HEK293T (cell line): ENCODE measurements at regions not wholly inside any gene's neighbourhood (a gene's known extent, or its start where the extent isn't known, plus 50 kb on each side); places are given as distances from the start of the nearest gene placed in this dataset.
A peak's percentile ranks its signal among the peaks of the same experiment; 100 is the strongest.

Experiments
- CTCF ChIA-PET: fragments of 350-600 bp; formaldehyde crosslinking; extraction: SDS; loops from one replicate; lab custom pipeline; 2021; ENCODE audit warnings: antibody characterized with exemption, inconsistent platforms; lab: Yijun Ruan, JAX
- POLR2A ChIA-PET: fragments of 350-600 bp; formaldehyde crosslinking; extraction: SDS; loops from one replicate; lab custom pipeline; 2020; ENCODE audit warnings: antibody characterized with exemption, inconsistent platforms; lab: Yijun Ruan, JAX
- DNase-seq: peaks from one replicate; pipeline ENCODE4 v3.0.0; 2012; ENCODE audit warnings: mixed read lengths; ENCODE audit errors: extremely low spot score
- ARNT ChIP-seq: fragments of 450-650 bp; IDR thresholded peaks from 2 replicates; pipeline ENCODE4 v1.6.1; 2017; ENCODE audit warnings: mild to moderate bottlenecking
- BHLHE40 ChIP-seq: fragments of 450-650 bp; IDR thresholded peaks from 2 replicates; pipeline ENCODE4 v1.6.1; 2016; ENCODE audit warnings: mild to moderate bottlenecking, moderate library complexity, borderline replicate concordance
- CTBP1 ChIP-seq: fragments of 450-650 bp; IDR thresholded peaks from 2 replicates; pipeline ENCODE4 v1.6.1; 2016; ENCODE audit warnings: borderline replicate concordance
- ELF4 ChIP-seq: fragments of 450-650 bp; IDR thresholded peaks from 2 replicates; pipeline ENCODE4 v1.6.1; 2017; ENCODE audit warnings: antibody characterized with exemption
- FOXA1 ChIP-seq: fragments of 450-650 bp; IDR thresholded peaks from 2 replicates; pipeline ENCODE4 v1.6.1; 2016; ENCODE audit warnings: mild to moderate bottlenecking
- FOXK2 ChIP-seq: fragments of 450-650 bp; IDR thresholded peaks from 2 replicates; pipeline ENCODE4 v1.6.1; 2016; ENCODE audit warnings: mild to moderate bottlenecking
- FOXM1 ChIP-seq: fragments of 450-650 bp; IDR thresholded peaks from 2 replicates; pipeline ENCODE4 v1.6.1; 2017; ENCODE audit warnings: mild to moderate bottlenecking, borderline replicate concordance
- HDGF ChIP-seq: fragments of 450-650 bp; IDR thresholded peaks from 2 replicates; pipeline ENCODE4 v1.6.1; 2017; ENCODE audit warnings: antibody characterized with exemption, borderline replicate concordance
- L3MBTL2 ChIP-seq: fragments of 450-650 bp; conservative IDR thresholded peaks from 2 replicates; pipeline ENCODE4 v1.6.1; 2016; ENCODE audit warnings: mild to moderate bottlenecking
- LEF1 ChIP-seq: fragments of 450-650 bp; IDR thresholded peaks from 2 replicates; pipeline ENCODE4 v1.6.1; 2017; ENCODE audit warnings: mild to moderate bottlenecking, borderline replicate concordance
- NFRKB ChIP-seq: fragments of 450-650 bp; IDR thresholded peaks from 2 replicates; pipeline ENCODE4 v1.6.1; 2016; ENCODE audit warnings: mild to moderate bottlenecking, moderate library complexity
- SP1 ChIP-seq: fragments of 450-650 bp; IDR thresholded peaks from 2 replicates; pipeline ENCODE4 v1.6.1; 2017
- SUZ12 ChIP-seq: fragments of 450-650 bp; IDR thresholded peaks from 2 replicates; pipeline ENCODE4 v1.6.1; 2016; ENCODE audit warnings: mild to moderate bottlenecking
- TARDBP ChIP-seq: fragments of 450-650 bp; IDR thresholded peaks from 2 replicates; pipeline ENCODE4 v1.6.1; 2016
- ZNF384 ChIP-seq: fragments of 450-650 bp; IDR thresholded peaks from 2 replicates; pipeline ENCODE4 v1.6.1; 2016
- TF ChIP-seq, protein P1 (sequence below): fragments of 450-650 bp; IDR thresholded peaks from 2 replicates; pipeline ENCODE4 v1.6.1; 2016

DNA sequence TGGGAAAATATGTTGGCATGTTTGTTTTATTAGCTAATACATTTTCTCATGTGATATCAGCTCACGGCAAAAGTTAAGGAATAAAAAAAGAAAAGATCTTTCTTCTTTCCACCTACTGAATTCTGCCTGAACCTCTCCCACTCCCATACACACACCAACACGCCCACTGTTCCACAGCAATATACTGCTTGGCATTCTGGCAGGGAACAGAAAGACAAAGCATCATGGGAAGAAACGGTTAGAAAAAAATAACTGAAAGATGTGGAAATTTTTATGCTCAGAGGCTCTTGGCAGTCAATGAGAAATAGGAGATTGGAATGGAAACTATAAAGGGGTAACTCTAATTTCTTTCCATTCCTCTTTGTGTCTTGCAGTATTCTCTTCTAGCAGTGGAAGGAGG, 268.5 kb downstream of the FOXG1 start:
- TF ChIP-seq TARDBP (no peak), ARNT (no peak), FOXM1 (no peak), ELF4 (no peak), FOXK2 (no peak), FOXA1 (no peak)
- DNase-seq, result no peak
- ChIA-PET CTCF (no interaction called here), POLR2A (no interaction called here)

DNA sequence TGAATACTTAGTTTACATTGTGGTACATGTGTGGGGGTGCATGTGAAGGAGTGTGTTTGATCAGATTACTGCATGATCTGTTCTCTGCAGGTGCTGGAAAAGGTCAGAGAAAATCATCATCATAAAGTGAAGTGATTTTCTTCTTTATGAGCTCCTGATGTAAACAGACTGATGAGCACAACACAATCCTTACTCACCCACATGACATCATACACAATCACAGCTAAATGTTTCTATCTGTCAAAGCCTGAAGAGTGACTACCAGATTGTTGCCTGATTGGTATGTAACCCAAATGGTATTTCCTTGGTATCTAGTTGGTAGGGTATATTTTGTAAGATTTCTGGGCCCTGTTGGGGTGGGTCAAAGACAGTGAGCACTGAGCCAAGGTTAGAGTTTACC, 270.8 kb downstream of the FOXG1 start:
- ChIA-PET POLR2A (no interaction called here), CTCF (no interaction called here)
- no peak for TF ChIP-seq SP1
- no peak for TF ChIP-seq FOXK2
- TF ChIP-seq L3MBTL2, result no peak
- TF ChIP-seq HDGF, result no peak
- no peak for TF ChIP-seq TARDBP
- no peak for TF ChIP-seq CTBP1
- TF ChIP-seq, protein P1, sequence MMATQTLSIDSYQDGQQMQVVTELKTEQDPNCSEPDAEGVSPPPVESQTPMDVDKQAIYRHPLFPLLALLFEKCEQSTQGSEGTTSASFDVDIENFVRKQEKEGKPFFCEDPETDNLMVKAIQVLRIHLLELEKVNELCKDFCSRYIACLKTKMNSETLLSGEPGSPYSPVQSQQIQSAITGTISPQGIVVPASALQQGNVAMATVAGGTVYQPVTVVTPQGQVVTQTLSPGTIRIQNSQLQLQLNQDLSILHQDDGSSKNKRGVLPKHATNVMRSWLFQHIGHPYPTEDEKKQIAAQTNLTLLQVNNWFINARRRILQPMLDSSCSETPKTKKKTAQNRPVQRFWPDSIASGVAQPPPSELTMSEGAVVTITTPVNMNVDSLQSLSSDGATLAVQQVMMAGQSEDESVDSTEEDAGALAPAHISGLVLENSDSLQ, result 0 out of 2 replicates have a peak, but pooled peaks have one; percentile 13
- no peak for DNase-seq

DNA sequence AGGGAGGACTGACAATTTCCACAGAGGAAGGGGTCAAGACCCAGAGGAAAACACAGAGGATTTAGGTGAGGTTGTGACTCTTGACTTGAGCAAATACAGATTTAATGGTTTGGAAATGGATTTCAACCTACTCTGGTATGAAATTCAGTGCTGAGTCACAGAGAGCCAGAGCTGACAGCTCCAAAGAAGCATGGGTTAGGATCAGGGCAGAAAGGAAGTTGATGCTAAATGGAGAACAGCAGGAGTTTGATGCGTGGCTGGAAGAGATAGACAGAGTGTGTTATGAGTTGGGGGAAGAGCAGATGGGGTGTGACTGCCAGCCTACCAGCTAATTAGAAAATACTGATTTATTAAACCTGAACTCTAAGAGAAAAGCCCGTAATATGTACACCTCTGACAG, 272.6 kb downstream of the FOXG1 start:
- no peak for DNase-seq
- POLR2A ChIA-PET, result no interaction called here
- TF ChIP-seq BHLHE40 (no peak), SUZ12 (no peak), NFRKB (no peak), L3MBTL2 (no peak), ARNT (no peak), FOXA1 (no peak), FOXM1 (no peak), CTBP1 (no peak), SP1 (no peak), LEF1 (no peak), FOXK2 (no peak), ZNF384 (no peak), TARDBP (no peak), HDGF (no peak), ELF4 (no peak)
- TF ChIP-seq, protein P1, result no peak
- CTCF ChIA-PET, result no interaction called here

DNA sequence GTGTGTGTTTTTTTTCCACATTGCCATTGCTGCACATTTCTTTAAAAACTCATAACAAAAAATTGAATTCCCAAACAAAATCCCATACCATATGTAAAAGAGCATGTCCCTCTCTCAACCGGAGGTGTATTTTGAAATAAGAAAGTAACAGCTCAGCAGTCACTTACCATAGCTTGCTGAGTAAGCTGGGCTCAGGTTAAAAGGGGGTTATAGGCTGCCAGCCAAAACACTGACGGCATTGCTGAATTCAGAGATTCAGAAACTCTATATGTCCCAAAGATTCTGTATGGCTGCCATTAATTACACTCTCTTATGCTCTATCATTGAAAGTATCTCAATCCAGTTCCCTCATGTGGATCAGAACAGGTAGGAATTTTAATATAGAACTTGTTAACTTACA, 276.0 kb downstream of the FOXG1 start:
- POLR2A ChIA-PET, result no interaction called here
- DNase-seq, result no peak
- CTCF ChIA-PET, result no interaction called here
- no peak for TF ChIP-seq SUZ12
- TF ChIP-seq L3MBTL2, result no peak
- no peak for TF ChIP-seq CTBP1
- TF ChIP-seq FOXM1, result no peak
- TF ChIP-seq ARNT, result no peak
- TF ChIP-seq, protein P1, result no peak
- TF ChIP-seq LEF1, result no peak
- TF ChIP-seq FOXA1, result no peak
- TF ChIP-seq BHLHE40, result no peak
- TF ChIP-seq SP1, result no peak
- no peak for TF ChIP-seq ZNF384
- TF ChIP-seq HDGF, result no peak
- no peak for TF ChIP-seq NFRKB
- no peak for TF ChIP-seq FOXK2
- no peak for TF ChIP-seq TARDBP
- no peak for TF ChIP-seq ELF4

DNA sequence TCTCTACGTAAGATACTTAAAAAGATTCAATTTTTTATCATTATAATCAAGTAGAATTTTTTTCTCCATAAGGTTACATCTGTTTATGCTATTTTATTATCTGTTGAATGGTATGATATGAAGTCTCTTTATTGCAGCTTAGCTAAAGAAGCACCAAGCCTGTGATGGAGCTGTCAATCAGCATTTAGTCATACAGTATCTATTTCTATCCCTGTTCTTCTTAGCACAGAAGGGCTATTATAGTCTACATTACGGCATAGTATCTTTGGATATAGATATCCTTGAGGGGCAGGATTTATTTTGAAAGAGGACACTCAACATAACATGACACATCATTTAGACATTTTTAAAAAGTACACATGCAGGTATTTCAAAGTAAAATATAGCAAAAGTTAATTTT, 277.1 kb downstream of the FOXG1 start:
- TF ChIP-seq L3MBTL2, result no peak
- TF ChIP-seq ELF4, result no peak
- TF ChIP-seq TARDBP, result no peak
- TF ChIP-seq, protein P1, result peak; percentile 23; the same call in 1 of the 2 replicates
- ChIA-PET CTCF (no interaction called here), POLR2A (no interaction called here)
- DNase-seq, result no peak

DNA sequence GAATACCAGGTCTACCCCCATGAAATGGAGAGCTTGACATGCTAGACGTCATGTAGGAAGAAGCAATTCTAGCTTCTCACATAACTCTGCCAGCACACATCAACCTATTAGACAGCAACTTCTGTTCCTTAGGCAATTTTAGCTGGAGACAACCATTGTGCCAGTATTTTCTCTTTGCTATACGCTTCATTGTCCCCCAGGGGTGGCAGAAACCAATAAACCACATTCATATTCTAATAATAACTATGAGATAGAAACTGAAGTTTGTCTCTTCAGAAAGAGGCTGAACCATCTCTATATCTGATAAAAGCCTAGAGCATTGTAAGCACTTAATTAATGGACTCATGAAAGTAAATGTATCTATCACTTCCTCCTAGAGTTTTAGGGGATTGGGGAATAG, 278.6 kb downstream of the FOXG1 start:
- TF ChIP-seq TARDBP (no peak), BHLHE40 (no peak), CTBP1 (no peak), SP1 (no peak)
- DNase-seq, result no peak
- ChIA-PET POLR2A (no interaction called here), CTCF (no interaction called here)

DNA sequence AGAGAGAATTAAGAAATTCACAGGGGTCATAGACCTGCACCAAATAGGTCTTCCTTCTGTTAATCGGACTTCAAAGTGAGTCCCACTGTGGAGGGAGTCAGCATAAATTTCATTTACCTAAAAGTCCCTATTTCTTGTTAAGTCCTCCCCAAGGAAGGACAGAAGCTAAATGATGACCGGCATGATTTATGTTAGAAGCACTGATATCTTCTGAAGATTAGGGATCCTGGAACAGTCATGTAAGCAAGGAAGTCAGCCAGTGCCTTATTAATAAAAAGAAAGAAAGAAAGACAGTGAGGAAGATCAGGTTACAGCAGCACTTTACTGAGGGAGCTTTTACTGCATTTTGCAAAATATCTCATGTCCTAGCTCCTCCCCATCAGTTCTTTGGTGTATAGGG, 287.5 kb downstream of the FOXG1 start:
- ChIA-PET CTCF (no interaction called here), POLR2A (interaction anchor here (0.9 kb wide), 1 partner anchor 288 kb away, joined by 3 read pairs; the partner anchor contains the start of gene FOXG1)
- no peak for TF ChIP-seq FOXM1
- no peak for TF ChIP-seq NFRKB
- no peak for TF ChIP-seq BHLHE40
- TF ChIP-seq SUZ12, result no peak
- TF ChIP-seq, protein P1, result no peak
- no peak for TF ChIP-seq ZNF384
- TF ChIP-seq SP1, result no peak
- no peak for TF ChIP-seq L3MBTL2
- no peak for TF ChIP-seq HDGF
- no peak for TF ChIP-seq ELF4
- no peak for TF ChIP-seq ARNT
- no peak for TF ChIP-seq LEF1
- TF ChIP-seq CTBP1, result no peak
- no peak for TF ChIP-seq FOXA1
- no peak for TF ChIP-seq FOXK2
- TF ChIP-seq TARDBP, result no peak
- no peak for DNase-seq
